ENCODE measurements at regions not wholly inside any gene's neighbourhood (a gene's known extent, or its start where the extent isn't known, plus 50 kb on each side); places are given as distances from the start of the nearest gene placed in this dataset.

DNA sequence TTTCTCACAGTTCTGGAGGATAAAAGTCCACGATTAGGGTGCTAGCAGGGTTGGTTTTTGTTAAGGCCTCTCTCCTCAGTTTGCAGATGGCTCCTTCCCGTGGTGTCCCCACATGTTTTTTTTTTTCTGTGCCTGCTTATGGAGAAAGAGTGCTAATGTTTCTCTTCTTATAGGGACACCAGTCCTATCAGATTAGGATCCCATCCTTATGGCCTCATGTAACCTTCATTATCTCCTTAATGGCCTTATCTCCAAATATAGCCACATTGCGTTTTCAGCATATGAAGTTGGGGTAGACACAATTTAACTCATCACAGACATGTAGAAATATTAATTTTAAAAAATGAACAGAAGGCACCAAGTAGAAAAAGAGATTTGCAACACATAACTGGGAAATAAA lies 755.7 kb upstream of the CELF4 start:
- no peak for TF ChIP-seq POLR2AphosphoS5 (IDR thresholded peaks at IDR 0.05)
- TF ChIP-seq, protein P1, sequence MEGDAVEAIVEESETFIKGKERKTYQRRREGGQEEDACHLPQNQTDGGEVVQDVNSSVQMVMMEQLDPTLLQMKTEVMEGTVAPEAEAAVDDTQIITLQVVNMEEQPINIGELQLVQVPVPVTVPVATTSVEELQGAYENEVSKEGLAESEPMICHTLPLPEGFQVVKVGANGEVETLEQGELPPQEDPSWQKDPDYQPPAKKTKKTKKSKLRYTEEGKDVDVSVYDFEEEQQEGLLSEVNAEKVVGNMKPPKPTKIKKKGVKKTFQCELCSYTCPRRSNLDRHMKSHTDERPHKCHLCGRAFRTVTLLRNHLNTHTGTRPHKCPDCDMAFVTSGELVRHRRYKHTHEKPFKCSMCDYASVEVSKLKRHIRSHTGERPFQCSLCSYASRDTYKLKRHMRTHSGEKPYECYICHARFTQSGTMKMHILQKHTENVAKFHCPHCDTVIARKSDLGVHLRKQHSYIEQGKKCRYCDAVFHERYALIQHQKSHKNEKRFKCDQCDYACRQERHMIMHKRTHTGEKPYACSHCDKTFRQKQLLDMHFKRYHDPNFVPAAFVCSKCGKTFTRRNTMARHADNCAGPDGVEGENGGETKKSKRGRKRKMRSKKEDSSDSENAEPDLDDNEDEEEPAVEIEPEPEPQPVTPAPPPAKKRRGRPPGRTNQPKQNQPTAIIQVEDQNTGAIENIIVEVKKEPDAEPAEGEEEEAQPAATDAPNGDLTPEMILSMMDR (IDR thresholded peaks at IDR 0.05 in 8 of 11, conservative IDR thresholded peaks at IDR 0.05 in 3 of 11), result no peak
